ENCODE measurements at regions not wholly inside any gene's neighbourhood (a gene's known extent, or its start where the extent isn't known, plus 50 kb on each side); places are given as distances from the start of the nearest gene placed in this dataset.

- no peak for TF ChIP-seq POLR2A (IDR thresholded peaks at IDR 0.05)
- TF ChIP-seq CTCF (IDR thresholded peaks at IDR 0.05) = no peak
- TF ChIP-seq POLR2AphosphoS5 (IDR thresholded peaks at IDR 0.05) = no peak
Observed at GRCh38 chr9:68627104-68627503, 77.9 kb upstream of the PIP5K1B start.

All from transverse colon (tissue), 4 donors.